Cardiac fibroblast (primary cell): ENCODE measurements at regions not wholly inside any gene's neighbourhood (a gene's known extent, or its start where the extent isn't known, plus 50 kb on each side); places are given as distances from the start of the nearest gene placed in this dataset.

Experiments used
- DNase-seq, 2 donors: peaks; one replicate each; pipeline versions ENCODE4 v3.0.0 to v3.0.0-alpha.2; 2010; ENCODE audit warnings: low read depth in 2 of 2
- H3K4me3 ChIP-seq, 2 donors: replicated peaks in 1 of 2; 1 replicate in 1 of 2; 2 replicates in 1 of 2; pipeline ENCODE4 v1.5.1; 2011; ENCODE audit warnings: low read depth in 2 of 2, low read length in 2 of 2, mild to moderate bottlenecking in 2 of 2, moderate library complexity in 1 of 2
- CTCF ChIP-seq: IDR thresholded peaks from one replicate; pipeline ENCODE4 v1.5.1; 2011; ENCODE audit warnings: low read depth, mild to moderate bottlenecking, low read length, inconsistent platforms

GRCh38 chr1:55546553-55546952, 331.4 kb upstream of the USP24 start:
- TF ChIP-seq CTCF = no peak
- DNase-seq = no peak
- no peak overlapping the region for H3K4me3 ChIP-seq

GRCh38 chr1:55544826-55545225, 329.7 kb upstream of the USP24 start:
- DNase-seq = no peak

GRCh38 chr1:55542901-55543504, 327.8 kb upstream of the USP24 start:
- peak; percentile 10 to 77 for DNase-seq
- H3K4me3 ChIP-seq = no peak overlapping the region
- no peak for TF ChIP-seq CTCF

More at GRCh38 chr1:55544826-55545225, 329.7 kb upstream of the USP24 start:
- H3K4me3 ChIP-seq = no peak overlapping the region
- TF ChIP-seq CTCF = no peak

- DNase-seq = no peak
- no peak for TF ChIP-seq CTCF
- no peak overlapping the region for H3K4me3 ChIP-seq
These were observed 326.1 kb upstream of the USP24 start for GRCh38 chr1:55541296-55541695.

GRCh38 chr1:55539652-55540512, 324.7 kb upstream of the USP24 start:
- DNase-seq = no peak
- no peak for TF ChIP-seq CTCF
- H3K4me3 ChIP-seq = no peak overlapping the region

GRCh38 chr1:55538428-55538827, 323.3 kb upstream of the USP24 start:
- no peak overlapping the region for H3K4me3 ChIP-seq
- DNase-seq = no peak
- TF ChIP-seq CTCF = no peak

- DNase-seq = no peak
- no peak for TF ChIP-seq CTCF
- H3K4me3 ChIP-seq = no peak overlapping the region
These were observed 321.3 kb upstream of the USP24 start for GRCh38 chr1:55536545-55536865.
